Mesendoderm (in vitro differentiated cells): ENCODE measurements at regions not wholly inside any gene's neighbourhood (a gene's known extent, or its start where the extent isn't known, plus 50 kb on each side); places are given as distances from the start of the nearest gene placed in this dataset.

ENCODE experiments used
- DNase-seq: peaks from one replicate; pipeline ENCODE4 v3.0.0; 2013
- H2AK5ac ChIP-seq: 2 replicates; pipeline ENCODE4 v1.6.1; 2013; ENCODE audit warnings: low read length, inconsistent platforms
- H2BK120ac ChIP-seq: 2 replicates; pipeline ENCODE4 v1.6.1; 2013; ENCODE audit warnings: low read depth, mild to moderate bottlenecking, low read length, moderate library complexity, mixed read lengths
- H2BK15ac ChIP-seq: replicated peaks from 2 replicates; pipeline ENCODE4 v1.6.1; 2013; ENCODE audit warnings: low read depth, mild to moderate bottlenecking, moderate library complexity
- H2BK5ac ChIP-seq: 2 replicates; pipeline ENCODE4 v1.6.1; 2013; ENCODE audit warnings: low read length, inconsistent platforms
- H3K18ac ChIP-seq: 2 replicates; pipeline ENCODE4 v1.6.1; 2013; ENCODE audit warnings: mild to moderate bottlenecking, low read length, mixed read lengths
- H3K23ac ChIP-seq: one replicate; pipeline ENCODE4 v1.6.1; 2013; ENCODE audit warnings: low read length
- H3K27ac ChIP-seq: 2 replicates; pipeline ENCODE4 v1.5.1; 2013; ENCODE audit warnings: low read depth, mild to moderate bottlenecking, inconsistent platforms, low read length, moderate library complexity
- H3K27me3 ChIP-seq: 2 replicates; pipeline ENCODE4 v1.6.1; 2013; ENCODE audit warnings: low read length, control low read depth, mild to moderate bottlenecking, inconsistent platforms; ENCODE audit not compliant: insufficient read depth, poor library complexity
- H3K36me3 ChIP-seq: 2 replicates; pipeline ENCODE4 v1.6.1; 2013; ENCODE audit warnings: low read length, inconsistent platforms; ENCODE audit not compliant: control insufficient read depth, insufficient read depth
- H3K4ac ChIP-seq: one replicate; pipeline ENCODE4 v1.6.1; 2013; ENCODE audit warnings: low read depth, mild to moderate bottlenecking, low read length, moderate library complexity
- H3K4me1 ChIP-seq: 2 replicates; pipeline ENCODE4 v1.6.1; 2013; ENCODE audit warnings: low read depth, low read length, inconsistent platforms; ENCODE audit not compliant: control insufficient read depth
- H3K4me2 ChIP-seq: 2 replicates; pipeline ENCODE4 v1.6.1; 2013; ENCODE audit warnings: low read length
- H3K4me3 ChIP-seq: 2 replicates; pipeline ENCODE4 v1.5.1; 2013; ENCODE audit warnings: mild to moderate bottlenecking, low read length
- H3K56ac ChIP-seq: one replicate; pipeline ENCODE4 v1.6.1; 2013; ENCODE audit warnings: low read length
- H3K79me1 ChIP-seq: 2 replicates; pipeline ENCODE4 v1.6.1; 2013; ENCODE audit warnings: low read length, inconsistent platforms
- H3K79me2 ChIP-seq: 2 replicates; pipeline ENCODE4 v1.6.1; 2013; ENCODE audit warnings: mild to moderate bottlenecking, low read length; ENCODE audit not compliant: control insufficient read depth, insufficient read depth
- H3K9ac ChIP-seq: 2 replicates; pipeline ENCODE4 v1.6.1; 2013; ENCODE audit warnings: low read length, inconsistent platforms
- H4K5ac ChIP-seq: one replicate; pipeline ENCODE4 v1.6.1; 2013; ENCODE audit warnings: low read length
- H4K8ac ChIP-seq: one replicate; pipeline ENCODE4 v1.6.1; 2013; ENCODE audit warnings: low read depth, mild to moderate bottlenecking, control low read depth, low read length, moderate library complexity
- WGBS: extraction: QIAGEN DNeasy Blood & Tissue Kit; methylation state at CpG from one replicate; pipeline ENCODE4 v1.1.7; 2013; ENCODE audit warnings: low lambda C conversion rate, missing lambda C conversion rate; ENCODE audit not compliant: insufficient coverage; ENCODE audit errors: extremely low coverage; 5-methylcytosine and 5-hydroxymethylcytosine counted together

GRCh38 chr4:67344594-67345380, 200.5 kb downstream of the CENPC start:
- Histone ChIP-seq H3K27ac (peak overlapping the region; percentile 4), H3K36me3 (no peaks in the 10 kb centered on the region), H3K4ac (no peak overlapping the region), H3K4me3 (no peak overlapping the region), H3K4me1 (peaks cover 12% of the 10 kb centered on the region), H2BK15ac (no peak overlapping the region), H3K27me3 (no peaks in the 10 kb centered on the region), H3K9ac (no peak overlapping the region), H3K56ac (no peak overlapping the region), H4K5ac (no peak overlapping the region), H3K79me1 (no peaks in the 10 kb centered on the region), H3K4me2 (no peak overlapping the region), H4K8ac (no peak overlapping the region), H2BK5ac (no peak overlapping the region), H3K79me2 (no peaks in the 10 kb centered on the region), H2AK5ac (no peak overlapping the region), H2BK120ac (no peak overlapping the region), H3K18ac (peak overlapping the region; percentile 80), H3K23ac (no peak overlapping the region)
- no CpG with 5 or more reads among the region's 4 CpGs for WGBS
- DNase-seq, result peak; percentile 79

- peak overlapping the region; percentile 16 for H3K27ac ChIP-seq
Measured at GRCh38 chr4:67343199-67343598, 202.1 kb downstream of the CENPC start.

GRCh38 chr4:67342291-67342690, 203.0 kb downstream of the CENPC start:
- H3K4ac ChIP-seq, result no peak overlapping the region
- no peak overlapping the region for H3K56ac ChIP-seq
- WGBS, result no CpG with 5 or more reads among the region's 2 CpGs
- no peak overlapping the region for H3K18ac ChIP-seq
- H3K27ac ChIP-seq, result peak overlapping the region; percentile 18
- H2BK15ac ChIP-seq, result no peak overlapping the region
- no peak overlapping the region for H4K5ac ChIP-seq
- no peak overlapping the region for H4K8ac ChIP-seq
- H3K9ac ChIP-seq, result no peak overlapping the region
- no peak overlapping the region for H3K4me2 ChIP-seq
- H3K4me3 ChIP-seq, result no peak overlapping the region
- no peak for DNase-seq
- H2BK120ac ChIP-seq, result no peak overlapping the region
- no peak overlapping the region for H2BK5ac ChIP-seq
- no peaks in the 10 kb centered on the region for H3K36me3 ChIP-seq
- peaks cover 12% of the 10 kb centered on the region for H3K4me1 ChIP-seq
- H3K79me2 ChIP-seq, result no peaks in the 10 kb centered on the region
- H2AK5ac ChIP-seq, result no peak overlapping the region
- H3K27me3 ChIP-seq, result no peaks in the 10 kb centered on the region
- H3K23ac ChIP-seq, result no peak overlapping the region
- H3K79me1 ChIP-seq, result no peaks in the 10 kb centered on the region

More at GRCh38 chr4:67343199-67343598, 202.1 kb downstream of the CENPC start:
- Histone ChIP-seq H4K5ac (no peak overlapping the region), H2BK15ac (no peak overlapping the region), H3K9ac (no peak overlapping the region), H3K79me2 (no peaks in the 10 kb centered on the region), H3K56ac (peak overlapping the region; percentile 56), H3K4me1 (peaks cover 12% of the 10 kb centered on the region), H2AK5ac (no peak overlapping the region), H3K4me3 (no peak overlapping the region), H2BK120ac (no peak overlapping the region), H3K4me2 (no peak overlapping the region), H3K23ac (no peak overlapping the region), H3K36me3 (no peaks in the 10 kb centered on the region), H3K79me1 (no peaks in the 10 kb centered on the region), H3K27me3 (no peaks in the 10 kb centered on the region), H3K4ac (peak overlapping the region; percentile 31), H2BK5ac (peak overlapping the region; percentile 60), H4K8ac (no peak overlapping the region), H3K18ac (peak overlapping the region; percentile 60)
- DNase-seq, result no peak

- Histone ChIP-seq H3K36me3 (no peaks in the 10 kb centered on the region), H3K27ac (no peak overlapping the region), H4K8ac (no peak overlapping the region), H3K4me2 (no peak overlapping the region), H3K4ac (no peak overlapping the region), H3K4me3 (no peak overlapping the region), H2BK120ac (no peak overlapping the region), H4K5ac (no peak overlapping the region), H3K79me2 (no peaks in the 10 kb centered on the region), H3K4me1 (no peaks in the 10 kb centered on the region), H3K18ac (no peak overlapping the region), H2BK15ac (no peak overlapping the region), H3K79me1 (no peaks in the 10 kb centered on the region), H3K9ac (no peak overlapping the region), H3K56ac (no peak overlapping the region), H2AK5ac (no peak overlapping the region), H3K23ac (no peak overlapping the region), H3K27me3 (no peaks in the 10 kb centered on the region), H2BK5ac (no peak overlapping the region)
- WGBS, result no CpG with 5 or more reads among the region's 4 CpGs
- no peak for DNase-seq
Measured at GRCh38 chr4:67333664-67334063, 211.6 kb downstream of the CENPC start.

- Histone ChIP-seq H3K79me2 (no peaks in the 10 kb centered on the region), H3K4ac (no peak overlapping the region), H2BK15ac (no peak overlapping the region), H3K56ac (no peak overlapping the region), H2BK120ac (no peak overlapping the region), H3K18ac (no peak overlapping the region), H4K8ac (no peak overlapping the region), H3K4me2 (no peak overlapping the region), H3K9ac (no peak overlapping the region), H3K27ac (no peak overlapping the region), H3K27me3 (no peaks in the 10 kb centered on the region), H3K23ac (no peak overlapping the region), H2BK5ac (no peak overlapping the region), H3K79me1 (no peaks in the 10 kb centered on the region), H3K4me3 (no peak overlapping the region), H2AK5ac (no peak overlapping the region), H3K4me1 (no peaks in the 10 kb centered on the region), H3K36me3 (no peaks in the 10 kb centered on the region), H4K5ac (no peak overlapping the region)
- no CpG with 5 or more reads among the region's 4 CpGs for WGBS
- peak; percentile 50 for DNase-seq
Measured at GRCh38 chr4:67332627-67333026, 212.7 kb downstream of the CENPC start.

- Histone ChIP-seq H3K79me2 (no peaks in the 10 kb centered on the region), H2BK5ac (no peak overlapping the region), H2BK15ac (no peak overlapping the region), H3K79me1 (no peaks in the 10 kb centered on the region), H3K4ac (no peak overlapping the region), H3K27me3 (no peaks in the 10 kb centered on the region), H3K36me3 (no peaks in the 10 kb centered on the region), H2AK5ac (no peak overlapping the region), H3K4me1 (peaks cover 2% of the 10 kb centered on the region), H3K56ac (no peak overlapping the region), H3K4me3 (no peak overlapping the region), H4K8ac (no peak overlapping the region), H3K4me2 (no peak overlapping the region), H2BK120ac (no peak overlapping the region), H3K23ac (no peak overlapping the region), H4K5ac (no peak overlapping the region), H3K18ac (no peak overlapping the region), H3K27ac (no peak overlapping the region), H3K9ac (no peak overlapping the region)
- no CpG with 5 or more reads among the region's 1 CpG for WGBS
- no peak for DNase-seq
Measured at GRCh38 chr4:67328393-67328792, 216.9 kb downstream of the CENPC start.
